Cardiac muscle cell (in vitro differentiated cells and primary cell): ENCODE measurements at regions not wholly inside any gene's neighbourhood (a gene's known extent, or its start where the extent isn't known, plus 50 kb on each side); places are given as distances from the start of the nearest gene placed in this dataset.

Experiments
- DNase-seq, 2 donors: peaks; one replicate each; pipeline versions ENCODE4 v3.0.0 to v3.0.0-alpha.2; 2010 to 2017; ENCODE audit warnings: low read depth in 1 of 2, low spot score in 1 of 2
- H3K27ac ChIP-seq: fragments of 200-600 bp; sonication (generic); 2 replicates; pipeline ENCODE4 v1.5.1; 2016
- H3K27me3 ChIP-seq: fragments of 200-600 bp; sonication (generic); 2 replicates; pipeline ENCODE4 v1.6.0; 2016; ENCODE audit warnings: control low read depth
- H3K36me3 ChIP-seq: fragments of 200-600 bp; sonication (generic); 2 replicates; pipeline ENCODE4 v1.5.1; 2016; ENCODE audit warnings: control low read depth
- H3K4me1 ChIP-seq: fragments of 200-600 bp; sonication (generic); 2 replicates; pipeline ENCODE4 v1.8.1; 2017; ENCODE audit warnings: low read depth, mild to moderate bottlenecking, mixed run types
- H3K4me3 ChIP-seq: fragments of 200-600 bp; sonication (generic); 2 replicates; pipeline ENCODE4 v1.5.1; 2016; ENCODE audit warnings: mild to moderate bottlenecking
- H3K9me3 ChIP-seq: fragments of 200-600 bp; sonication (generic); 2 replicates; pipeline ENCODE4 v1.5.1; 2017; ENCODE audit warnings: low read depth, mild to moderate bottlenecking, control low read depth
- TF ChIP-seq, protein P1 (sequence below): IDR thresholded peaks from 2 replicates; pipeline ENCODE4 v1.5.1; 2012; ENCODE audit warnings: low read depth, mild to moderate bottlenecking, low read length

DNA sequence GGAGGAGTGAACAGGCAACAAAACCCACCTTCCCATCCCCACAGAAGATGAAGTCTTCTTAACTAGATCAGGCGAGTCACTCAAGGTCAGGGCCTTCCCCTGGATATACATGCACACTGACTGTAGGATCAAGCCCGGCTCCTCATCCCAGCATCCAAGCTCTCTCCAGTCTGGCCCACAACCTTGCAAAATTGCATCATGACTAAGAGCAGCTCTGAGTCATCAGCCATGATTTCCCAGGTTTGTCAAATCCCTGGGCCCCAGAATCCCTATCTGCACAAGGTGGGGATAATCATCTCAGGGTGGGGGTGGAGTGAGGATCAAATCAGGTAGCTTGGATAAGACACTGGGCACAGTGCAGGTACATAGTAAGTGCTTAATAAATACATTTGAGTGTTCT is 199.3 kb upstream of the GRIK3 start:
- no peaks in the 10 kb centered on the region for H3K27me3 ChIP-seq
- no peaks in the 10 kb centered on the region for H3K4me1 ChIP-seq
- TF ChIP-seq, protein P1, sequence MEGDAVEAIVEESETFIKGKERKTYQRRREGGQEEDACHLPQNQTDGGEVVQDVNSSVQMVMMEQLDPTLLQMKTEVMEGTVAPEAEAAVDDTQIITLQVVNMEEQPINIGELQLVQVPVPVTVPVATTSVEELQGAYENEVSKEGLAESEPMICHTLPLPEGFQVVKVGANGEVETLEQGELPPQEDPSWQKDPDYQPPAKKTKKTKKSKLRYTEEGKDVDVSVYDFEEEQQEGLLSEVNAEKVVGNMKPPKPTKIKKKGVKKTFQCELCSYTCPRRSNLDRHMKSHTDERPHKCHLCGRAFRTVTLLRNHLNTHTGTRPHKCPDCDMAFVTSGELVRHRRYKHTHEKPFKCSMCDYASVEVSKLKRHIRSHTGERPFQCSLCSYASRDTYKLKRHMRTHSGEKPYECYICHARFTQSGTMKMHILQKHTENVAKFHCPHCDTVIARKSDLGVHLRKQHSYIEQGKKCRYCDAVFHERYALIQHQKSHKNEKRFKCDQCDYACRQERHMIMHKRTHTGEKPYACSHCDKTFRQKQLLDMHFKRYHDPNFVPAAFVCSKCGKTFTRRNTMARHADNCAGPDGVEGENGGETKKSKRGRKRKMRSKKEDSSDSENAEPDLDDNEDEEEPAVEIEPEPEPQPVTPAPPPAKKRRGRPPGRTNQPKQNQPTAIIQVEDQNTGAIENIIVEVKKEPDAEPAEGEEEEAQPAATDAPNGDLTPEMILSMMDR: no peak
- H3K36me3 ChIP-seq: no peaks in the 10 kb centered on the region
- no peak overlapping the region for H3K4me3 ChIP-seq
- DNase-seq: no peak
- H3K27ac ChIP-seq: no peak overlapping the region
- H3K9me3 ChIP-seq: no peaks in the 10 kb centered on the region

DNA sequence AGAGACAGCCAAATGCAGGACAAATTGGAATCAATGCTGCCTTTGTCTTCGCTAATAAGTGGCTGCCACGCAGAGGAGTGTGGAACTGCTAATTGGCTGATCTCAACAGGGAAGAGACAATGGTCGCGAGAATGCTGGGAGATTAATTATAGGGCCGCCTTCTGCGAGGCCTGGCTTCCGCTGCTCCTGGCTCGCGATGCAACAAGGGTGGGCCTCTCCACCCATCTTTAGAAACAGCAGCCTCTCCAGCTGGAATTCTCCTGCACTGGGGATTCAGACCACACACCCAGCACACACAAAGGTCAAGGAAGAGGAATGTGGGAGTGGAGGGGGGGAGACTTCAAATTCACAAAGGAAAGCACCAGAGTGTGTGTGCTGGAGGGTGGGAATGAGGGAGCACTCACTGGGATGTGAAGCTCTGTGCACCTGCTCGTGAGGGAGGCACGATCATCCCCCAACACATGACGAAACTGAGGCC is 200.7 kb upstream of the GRIK3 start:
- TF ChIP-seq, protein P1: no peak
- H3K4me1 ChIP-seq: no peaks in the 10 kb centered on the region
- no peak for DNase-seq
- no peak overlapping the region for H3K27ac ChIP-seq
- no peak overlapping the region for H3K4me3 ChIP-seq
- no peaks in the 10 kb centered on the region for H3K27me3 ChIP-seq
- H3K36me3 ChIP-seq: no peaks in the 10 kb centered on the region
- no peaks in the 10 kb centered on the region for H3K9me3 ChIP-seq

DNA sequence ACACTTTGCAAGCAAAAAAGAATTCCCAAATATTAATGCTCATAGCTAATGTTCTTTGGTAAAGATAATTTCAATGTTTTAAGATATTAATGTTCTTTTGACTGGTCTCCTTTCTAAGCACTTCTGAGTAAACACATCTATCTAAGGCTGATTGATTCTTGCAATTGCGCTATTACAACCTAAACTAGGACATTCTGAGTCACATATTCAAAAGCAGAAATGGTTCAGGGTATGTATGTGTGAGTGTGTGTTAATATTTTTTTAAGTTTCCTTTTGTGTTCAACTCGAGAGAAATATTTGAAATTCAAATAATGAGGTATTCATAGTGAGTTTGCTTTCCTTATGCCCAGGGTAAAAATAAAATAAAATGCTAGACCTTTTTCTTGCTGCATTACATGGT is 203.6 kb upstream of the GRIK3 start:
- no peaks in the 10 kb centered on the region for H3K4me1 ChIP-seq
- no peaks in the 10 kb centered on the region for H3K36me3 ChIP-seq
- no peaks in the 10 kb centered on the region for H3K27me3 ChIP-seq
- H3K4me3 ChIP-seq: no peak overlapping the region
- H3K27ac ChIP-seq: no peak overlapping the region
- H3K9me3 ChIP-seq: no peaks in the 10 kb centered on the region
- no peak for DNase-seq
- TF ChIP-seq, protein P1: no peak

DNA sequence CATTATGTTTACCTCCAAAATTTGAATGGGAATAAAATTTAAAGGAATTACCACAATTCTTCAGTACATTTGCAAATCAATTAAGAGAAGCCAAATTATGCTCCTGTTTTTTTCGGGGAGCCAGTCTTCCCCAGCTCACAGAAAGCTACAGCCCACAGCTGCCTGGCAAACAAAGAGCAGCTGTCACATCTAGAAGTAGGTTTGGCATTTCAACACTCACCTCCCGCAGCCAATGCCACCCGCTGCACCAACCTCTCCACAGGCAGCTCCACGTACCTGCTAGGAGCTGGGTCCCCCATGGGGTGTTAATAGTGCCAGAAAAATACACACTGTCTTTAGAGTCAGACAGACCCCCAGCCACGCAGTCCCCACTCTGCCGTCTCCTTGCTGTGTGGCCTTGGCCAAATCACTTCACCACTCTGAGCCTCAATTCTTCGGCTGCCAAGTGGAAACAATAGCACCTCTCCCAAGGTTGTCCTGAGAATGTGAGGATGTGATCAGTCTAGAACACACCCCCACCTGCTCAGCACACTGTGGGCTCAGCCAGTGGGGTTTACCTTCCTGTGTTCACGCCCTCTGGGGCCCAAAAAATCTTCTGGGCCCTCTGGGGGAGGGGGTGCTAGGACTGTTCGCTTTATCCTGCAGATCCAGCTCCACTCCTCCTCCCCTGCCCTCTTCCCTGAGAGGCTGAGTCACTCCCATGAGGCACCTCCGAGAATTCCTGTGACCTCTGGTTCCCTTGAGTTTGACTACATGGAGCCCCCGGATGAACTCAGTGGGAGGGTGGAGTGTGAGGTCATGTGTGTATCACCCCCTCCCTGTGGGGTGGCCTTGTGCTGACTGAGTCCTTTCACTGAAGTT is 204.3 kb upstream of the GRIK3 start:
- H3K4me1 ChIP-seq: no peaks in the 10 kb centered on the region
- H3K27ac ChIP-seq: no peak overlapping the region
- H3K9me3 ChIP-seq: no peaks in the 10 kb centered on the region
- no peaks in the 10 kb centered on the region for H3K27me3 ChIP-seq
- DNase-seq: no peak
- no peak overlapping the region for H3K4me3 ChIP-seq
- no peaks in the 10 kb centered on the region for H3K36me3 ChIP-seq
- TF ChIP-seq, protein P1: no peak

DNA sequence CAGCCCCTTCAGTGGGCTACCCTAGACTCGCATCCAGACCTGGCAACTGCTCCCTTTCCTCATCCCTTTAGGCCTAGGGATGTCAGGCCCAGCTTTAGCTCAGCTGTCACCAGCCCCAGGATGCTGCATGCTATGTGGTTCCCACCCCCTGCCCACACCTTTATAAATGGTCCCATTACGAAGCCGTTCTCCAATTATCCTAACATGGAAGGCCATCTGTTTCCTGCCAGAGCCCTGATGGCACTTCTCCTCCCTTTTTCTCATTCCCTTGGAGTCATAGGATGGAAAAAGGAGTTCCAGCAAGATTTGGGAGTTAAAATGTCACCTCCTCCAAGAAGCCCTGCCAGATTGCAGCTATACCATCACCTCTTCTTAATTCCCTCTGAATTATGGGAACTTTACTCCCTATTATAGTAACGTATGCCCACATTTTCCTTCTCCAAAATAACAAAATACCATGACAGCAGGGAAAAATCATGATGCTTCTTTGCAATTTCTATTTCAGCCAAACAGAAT is 205.0 kb upstream of the GRIK3 start:
- no peak overlapping the region for H3K4me3 ChIP-seq
- no peak overlapping the region for H3K27ac ChIP-seq
- no peaks in the 10 kb centered on the region for H3K36me3 ChIP-seq
- no peaks in the 10 kb centered on the region for H3K4me1 ChIP-seq
- no peaks in the 10 kb centered on the region for H3K9me3 ChIP-seq
- no peak for DNase-seq
- TF ChIP-seq, protein P1: no peak
- no peaks in the 10 kb centered on the region for H3K27me3 ChIP-seq
